AG09319 (cell line): ENCODE measurements at regions not wholly inside any gene's neighbourhood (a gene's known extent, or its start where the extent isn't known, plus 50 kb on each side); places are given as distances from the start of the nearest gene placed in this dataset.

ENCODE experiments used
- DNase-seq: peaks from one replicate; pipeline ENCODE4 v3.0.0-alpha.2; 2010; ENCODE audit warnings: low read depth; ENCODE audit errors: extremely low read depth
- CTCF ChIP-seq: IDR thresholded peaks from 2 replicates; pipeline ENCODE4 v1.5.1; 2011; ENCODE audit warnings: low read depth, mild to moderate bottlenecking, inconsistent platforms, low read length, moderate library complexity

- TF ChIP-seq CTCF, result no peak
- DNase-seq, result no peak
Measured at GRCh38 chrX:113849408-113849807, 734.5 kb upstream of the HTR2C start.

- no peak for DNase-seq
Measured at GRCh38 chrX:113833096-113834055, 750.5 kb upstream of the HTR2C start.

GRCh38 chrX:113828470-113828869, 755.4 kb upstream of the HTR2C start:
- no peak for DNase-seq
- TF ChIP-seq CTCF, result no peak

More at GRCh38 chrX:113833096-113834055, 750.5 kb upstream of the HTR2C start:
- no peak for TF ChIP-seq CTCF

- DNase-seq, result no peak
- no peak for TF ChIP-seq CTCF
Measured at GRCh38 chrX:113818346-113818745, 765.5 kb upstream of the HTR2C start.

- DNase-seq, result no peak
- no peak for TF ChIP-seq CTCF
Measured at GRCh38 chrX:113804819-113805218, 779.1 kb upstream of the HTR2C start.

- no peak for DNase-seq
- no peak for TF ChIP-seq CTCF
Measured at GRCh38 chrX:113804291-113804690, 779.6 kb upstream of the HTR2C start.

GRCh38 chrX:113802837-113803236, 781.0 kb upstream of the HTR2C start:
- no peak for TF ChIP-seq CTCF
- DNase-seq, result no peak
